ENCODE measurements at regions not wholly inside any gene's neighbourhood (a gene's known extent, or its start where the extent isn't known, plus 50 kb on each side); places are given as distances from the start of the nearest gene placed in this dataset.

- DNase-seq (ENCODE audit: insufficient read length, low spot score) (no peak), FAIRE-seq (no peak)
- TF ChIP-seq, protein P1, sequence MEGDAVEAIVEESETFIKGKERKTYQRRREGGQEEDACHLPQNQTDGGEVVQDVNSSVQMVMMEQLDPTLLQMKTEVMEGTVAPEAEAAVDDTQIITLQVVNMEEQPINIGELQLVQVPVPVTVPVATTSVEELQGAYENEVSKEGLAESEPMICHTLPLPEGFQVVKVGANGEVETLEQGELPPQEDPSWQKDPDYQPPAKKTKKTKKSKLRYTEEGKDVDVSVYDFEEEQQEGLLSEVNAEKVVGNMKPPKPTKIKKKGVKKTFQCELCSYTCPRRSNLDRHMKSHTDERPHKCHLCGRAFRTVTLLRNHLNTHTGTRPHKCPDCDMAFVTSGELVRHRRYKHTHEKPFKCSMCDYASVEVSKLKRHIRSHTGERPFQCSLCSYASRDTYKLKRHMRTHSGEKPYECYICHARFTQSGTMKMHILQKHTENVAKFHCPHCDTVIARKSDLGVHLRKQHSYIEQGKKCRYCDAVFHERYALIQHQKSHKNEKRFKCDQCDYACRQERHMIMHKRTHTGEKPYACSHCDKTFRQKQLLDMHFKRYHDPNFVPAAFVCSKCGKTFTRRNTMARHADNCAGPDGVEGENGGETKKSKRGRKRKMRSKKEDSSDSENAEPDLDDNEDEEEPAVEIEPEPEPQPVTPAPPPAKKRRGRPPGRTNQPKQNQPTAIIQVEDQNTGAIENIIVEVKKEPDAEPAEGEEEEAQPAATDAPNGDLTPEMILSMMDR (IDR thresholded peaks at IDR 0.05; ENCODE audit: insufficient read depth, missing control alignments), result no peak
These were observed 58.7 kb upstream of the SH3RF3 start for GRCh38 chr2:109070290-109070689.

DNA sequence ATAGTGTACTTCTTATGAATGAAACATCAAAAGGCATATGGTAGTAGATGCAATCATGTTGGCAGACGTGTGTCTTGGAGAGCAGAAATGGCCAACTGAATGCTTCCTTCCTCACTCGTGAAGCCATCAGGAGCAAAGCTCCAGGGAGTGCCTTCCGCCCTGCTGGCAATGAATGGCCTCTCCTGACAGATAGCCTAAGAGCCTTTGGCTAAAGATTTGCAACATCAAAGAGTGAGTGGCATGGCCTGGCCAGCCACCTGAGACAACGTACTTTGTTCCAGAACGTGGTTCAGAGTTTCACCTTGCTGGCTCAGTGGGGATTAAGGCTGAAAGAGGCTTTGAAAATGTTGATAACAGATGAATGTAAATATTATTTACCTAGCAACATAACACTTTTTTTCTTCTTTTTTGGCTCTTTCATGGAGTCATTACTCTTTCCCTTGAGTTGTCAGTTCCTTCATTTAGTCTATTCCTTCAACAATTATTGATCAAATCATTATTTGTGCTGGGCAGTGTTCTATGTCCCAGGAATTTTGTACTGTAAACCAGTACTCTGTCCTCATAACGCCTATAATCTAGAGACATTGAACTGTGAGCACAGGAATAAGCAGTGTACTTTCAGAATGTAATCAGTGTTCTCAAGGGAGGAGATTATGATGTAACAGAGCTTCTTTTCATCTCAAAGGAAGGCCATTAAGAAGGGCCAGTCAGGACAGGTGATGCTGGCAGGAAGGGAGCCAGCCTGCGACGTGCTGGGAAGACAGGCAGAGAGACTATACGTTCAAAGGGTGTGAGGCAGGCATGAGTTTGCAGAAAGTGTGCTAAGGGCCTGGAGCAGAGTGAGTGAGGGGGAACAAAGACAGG lies 59.4 kb upstream of the SH3RF3 start:
- TF ChIP-seq, protein P1 (IDR thresholded peaks at IDR 0.05; ENCODE audit: insufficient read depth, missing control alignments), result no peak
- FAIRE-seq, result peak; percentile 84
- DNase-seq (ENCODE audit: insufficient read length, low spot score), result no peak

- FAIRE-seq (no peak), DNase-seq (ENCODE audit: insufficient read length, low spot score) (no peak)
- TF ChIP-seq, protein P1 (IDR thresholded peaks at IDR 0.05; ENCODE audit: insufficient read depth, missing control alignments), result no peak
These were observed 60.2 kb upstream of the SH3RF3 start for GRCh38 chr2:109068811-109069210.

GRCh38 chr2:109067631-109068125 lies 61.3 kb upstream of the SH3RF3 start:
- FAIRE-seq (no peak), DNase-seq (ENCODE audit: insufficient read length, low spot score) (no peak)
- TF ChIP-seq, protein P1 (IDR thresholded peaks at IDR 0.05; ENCODE audit: insufficient read depth, missing control alignments), result no peak

DNA sequence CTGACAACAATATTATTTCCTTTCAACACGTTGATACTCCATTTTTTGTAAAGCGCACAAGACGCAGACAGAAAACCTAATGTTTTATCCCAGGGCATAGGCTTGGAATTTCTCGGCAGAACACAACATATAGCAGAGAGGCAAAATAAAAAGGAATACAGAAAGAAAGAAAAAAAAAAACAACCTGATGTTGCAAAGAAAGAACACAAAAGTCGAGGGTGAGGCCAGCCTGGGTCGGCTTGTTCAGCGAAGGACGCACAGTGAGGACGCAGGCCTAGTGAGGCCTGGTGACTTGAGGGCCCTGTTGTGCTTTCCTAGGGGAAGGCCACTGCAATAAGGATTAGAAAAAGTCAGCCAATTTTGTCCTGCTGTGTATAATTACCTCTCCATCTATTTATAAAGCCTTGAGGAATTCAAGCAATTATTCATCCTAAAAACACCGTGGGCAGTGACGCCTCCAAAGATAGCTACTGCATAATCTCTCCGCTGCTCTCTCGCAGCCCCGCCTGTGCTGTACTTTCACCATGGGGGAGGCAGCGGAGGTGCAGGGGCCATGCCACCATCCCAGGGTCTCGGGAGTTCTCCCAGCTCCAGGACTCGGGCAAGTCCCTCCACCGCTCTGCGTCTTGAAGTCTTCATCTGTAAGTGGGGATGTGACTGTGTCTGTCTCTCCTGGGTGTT lies 61.9 kb upstream of the SH3RF3 start:
- TF ChIP-seq, protein P1 (IDR thresholded peaks at IDR 0.05; ENCODE audit: insufficient read depth, missing control alignments), result no peak
- peak; percentile 61 for FAIRE-seq
- DNase-seq (ENCODE audit: insufficient read length, low spot score), result no peak

- TF ChIP-seq, protein P1 (IDR thresholded peaks at IDR 0.05; ENCODE audit: insufficient read depth, missing control alignments), result no peak
- DNase-seq (ENCODE audit: insufficient read length, low spot score) (peak; percentile 83), FAIRE-seq (no peak)
These were observed 62.5 kb upstream of the SH3RF3 start for GRCh38 chr2:109066501-109066900.

- TF ChIP-seq, protein P1 (IDR thresholded peaks at IDR 0.05; ENCODE audit: insufficient read depth, missing control alignments), result no peak
- DNase-seq (ENCODE audit: insufficient read length, low spot score), result no peak
- FAIRE-seq, result no peak
These were observed 63.6 kb upstream of the SH3RF3 start for GRCh38 chr2:109065391-109065734.

Data from D721Med (cell line).